ENCODE measurements at regions not wholly inside any gene's neighbourhood (a gene's known extent, or its start where the extent isn't known, plus 50 kb on each side); places are given as distances from the start of the nearest gene placed in this dataset.
A peak's percentile ranks its signal among the peaks of the same experiment; 100 is the strongest.

DNA sequence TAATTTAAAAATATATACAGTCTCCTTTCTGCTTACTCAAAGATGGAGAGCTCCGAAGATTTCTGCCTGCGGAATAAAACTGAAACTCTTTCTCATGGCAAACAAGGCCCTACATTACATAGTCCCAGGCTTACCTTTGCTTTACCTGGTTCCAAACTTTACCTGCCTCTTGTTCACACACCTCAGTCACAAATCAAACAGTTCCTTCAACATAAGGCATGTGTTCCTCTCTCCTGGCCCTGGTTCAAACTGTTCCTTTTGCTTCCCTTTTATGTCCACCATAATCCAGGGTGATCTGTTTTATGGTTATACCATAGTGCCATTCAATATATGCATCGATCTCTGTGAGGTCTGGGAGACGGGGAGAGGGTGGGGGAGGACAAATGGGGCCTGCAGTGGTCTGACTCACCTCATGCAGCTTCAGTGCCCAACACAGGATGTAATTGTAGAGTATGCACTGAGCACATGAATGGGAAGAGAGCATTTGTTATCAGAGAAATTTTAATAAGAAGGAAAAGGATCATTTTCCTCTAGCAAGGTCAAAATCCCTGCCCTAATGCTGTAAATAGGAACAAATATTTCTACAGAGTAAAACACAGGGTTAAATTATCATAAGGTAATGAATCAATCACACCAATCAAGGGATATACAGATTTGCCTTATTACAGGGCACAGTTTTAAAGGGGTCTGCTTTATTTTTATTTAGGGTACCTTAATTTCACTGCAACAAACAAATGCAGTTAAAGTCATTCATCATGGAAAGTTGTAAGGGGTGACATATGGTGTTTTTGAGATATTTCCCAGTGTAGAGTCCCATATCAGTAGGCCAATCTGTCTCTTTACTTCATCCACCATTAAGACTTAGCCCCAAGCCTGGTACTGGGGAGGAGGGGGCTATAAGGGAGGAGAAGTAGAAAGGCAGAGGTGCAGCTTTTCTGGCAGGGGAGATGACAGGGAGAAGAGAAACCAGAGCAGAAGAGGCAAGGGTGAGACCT is 88.8 kb upstream of the PDE1C start:
- TF ChIP-seq, protein P1, sequence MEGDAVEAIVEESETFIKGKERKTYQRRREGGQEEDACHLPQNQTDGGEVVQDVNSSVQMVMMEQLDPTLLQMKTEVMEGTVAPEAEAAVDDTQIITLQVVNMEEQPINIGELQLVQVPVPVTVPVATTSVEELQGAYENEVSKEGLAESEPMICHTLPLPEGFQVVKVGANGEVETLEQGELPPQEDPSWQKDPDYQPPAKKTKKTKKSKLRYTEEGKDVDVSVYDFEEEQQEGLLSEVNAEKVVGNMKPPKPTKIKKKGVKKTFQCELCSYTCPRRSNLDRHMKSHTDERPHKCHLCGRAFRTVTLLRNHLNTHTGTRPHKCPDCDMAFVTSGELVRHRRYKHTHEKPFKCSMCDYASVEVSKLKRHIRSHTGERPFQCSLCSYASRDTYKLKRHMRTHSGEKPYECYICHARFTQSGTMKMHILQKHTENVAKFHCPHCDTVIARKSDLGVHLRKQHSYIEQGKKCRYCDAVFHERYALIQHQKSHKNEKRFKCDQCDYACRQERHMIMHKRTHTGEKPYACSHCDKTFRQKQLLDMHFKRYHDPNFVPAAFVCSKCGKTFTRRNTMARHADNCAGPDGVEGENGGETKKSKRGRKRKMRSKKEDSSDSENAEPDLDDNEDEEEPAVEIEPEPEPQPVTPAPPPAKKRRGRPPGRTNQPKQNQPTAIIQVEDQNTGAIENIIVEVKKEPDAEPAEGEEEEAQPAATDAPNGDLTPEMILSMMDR (IDR thresholded peaks at IDR 0.05; ENCODE audit: low read depth, low read length): no peak
- in situ Hi-C loops (cut with HindIII; ENCODE audit: low sequenced_read_pairs): no loop called here
- H3K4me3 ChIP-seq (ENCODE audit: low read depth, low read length): no peak overlapping the region
- DNase-seq (ENCODE audit: low read depth, low spot score): peak; percentile 26

DNA sequence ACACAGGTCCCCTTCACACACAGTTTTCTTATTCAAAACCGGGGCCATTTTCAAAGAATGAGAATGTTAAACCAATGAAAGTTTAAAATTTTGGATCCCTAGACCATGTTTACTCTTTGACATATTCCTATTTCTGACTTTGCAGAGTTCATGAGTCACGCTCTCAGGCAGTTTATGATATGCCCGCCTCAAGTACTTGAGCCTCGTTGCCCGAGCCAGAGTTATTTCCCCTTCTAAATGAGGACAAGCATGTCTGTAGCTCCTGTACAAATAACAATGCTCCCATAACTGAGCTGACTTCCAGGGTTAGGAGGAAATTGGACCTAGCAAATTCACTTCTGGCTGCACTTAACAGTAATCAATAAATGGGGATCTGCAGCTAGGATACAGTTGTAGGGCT is 87.9 kb upstream of the PDE1C start:
- no peak for DNase-seq (ENCODE audit: low read depth, low spot score)
- in situ Hi-C loops (cut with HindIII; ENCODE audit: low sequenced_read_pairs): no loop called here
- no peak overlapping the region for H3K4me3 ChIP-seq (ENCODE audit: low read depth, low read length)

DNA sequence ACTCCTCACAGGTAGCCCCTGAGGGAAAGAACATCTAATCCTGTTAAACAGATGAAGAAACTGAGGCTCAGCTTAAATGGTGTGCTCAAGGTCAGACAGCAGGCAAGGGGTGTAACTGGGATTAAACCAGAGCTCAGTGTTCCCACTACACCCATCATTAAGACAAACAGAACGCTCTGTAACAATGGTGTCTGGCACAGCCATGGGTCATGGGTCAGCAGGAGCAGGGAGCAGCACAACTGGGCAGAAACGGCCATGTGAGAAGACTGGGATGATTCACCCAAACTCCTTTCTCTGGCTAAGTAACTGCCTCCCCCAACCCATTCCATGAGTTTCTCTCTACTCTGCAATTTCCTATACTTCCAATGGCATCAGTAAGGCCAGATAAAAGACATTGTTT is 85.5 kb upstream of the PDE1C start:
- no peak for DNase-seq (ENCODE audit: low read depth, low spot score)
- in situ Hi-C loops (cut with HindIII; ENCODE audit: low sequenced_read_pairs): no loop called here
- no peak overlapping the region for H3K4me3 ChIP-seq (ENCODE audit: low read depth, low read length)
- TF ChIP-seq, protein P1 (IDR thresholded peaks at IDR 0.05; ENCODE audit: low read depth, low read length): no peak

More for the DNA sequence above, 87.9 kb upstream of the PDE1C start:
- TF ChIP-seq, protein P1 (IDR thresholded peaks at IDR 0.05; ENCODE audit: low read depth, low read length): no peak

DNA sequence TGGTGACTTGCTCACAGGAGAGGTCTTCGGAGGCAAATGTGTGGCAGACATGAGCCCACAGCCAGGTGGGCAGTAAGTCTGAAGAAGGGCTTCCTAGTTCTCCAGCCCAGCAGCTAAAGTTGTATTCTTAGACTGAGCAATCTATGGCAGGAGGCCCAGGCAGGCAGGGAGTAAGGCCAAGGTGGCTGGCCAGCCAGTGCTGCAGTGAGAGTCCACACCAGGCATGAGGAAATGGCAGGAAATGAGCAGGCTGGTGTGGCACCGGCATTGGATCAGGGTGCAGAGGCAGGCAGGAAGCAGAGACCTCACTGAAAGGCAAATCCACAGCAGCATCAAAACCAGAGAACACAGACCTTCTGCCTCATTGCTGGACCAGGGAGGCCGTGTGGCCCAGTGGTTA is 84.6 kb upstream of the PDE1C start:
- TF ChIP-seq, protein P1 (IDR thresholded peaks at IDR 0.05; ENCODE audit: low read depth, low read length): no peak
- in situ Hi-C loops (cut with HindIII; ENCODE audit: low sequenced_read_pairs): no loop called here
- no peak overlapping the region for H3K4me3 ChIP-seq (ENCODE audit: low read depth, low read length)
- peak; percentile 41 for DNase-seq (ENCODE audit: low read depth, low spot score)

DNA sequence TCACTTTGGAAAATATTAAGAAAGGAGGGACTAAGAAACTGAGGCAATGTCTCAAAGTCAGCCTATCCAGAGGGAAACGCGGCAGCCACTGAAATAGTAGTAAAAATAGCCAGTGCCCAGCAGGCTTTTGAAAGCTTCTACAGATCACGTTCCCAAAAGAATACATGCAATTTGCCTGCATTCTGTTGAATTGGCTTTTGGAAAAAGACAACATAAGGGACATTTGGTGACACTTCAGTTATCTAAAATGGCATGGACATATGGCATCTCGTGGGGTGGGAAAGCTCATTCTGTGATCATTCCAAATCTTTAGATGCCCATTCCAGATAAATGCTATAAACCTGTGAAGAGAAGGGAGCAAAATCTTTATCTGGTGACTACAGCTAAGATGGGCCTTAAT is 82.8 kb upstream of the PDE1C start:
- in situ Hi-C loops (cut with HindIII; ENCODE audit: low sequenced_read_pairs): no loop called here
- no peak for DNase-seq (ENCODE audit: low read depth, low spot score)
- TF ChIP-seq, protein P1 (IDR thresholded peaks at IDR 0.05; ENCODE audit: low read depth, low read length): no peak
- no peak overlapping the region for H3K4me3 ChIP-seq (ENCODE audit: low read depth, low read length)

DNA sequence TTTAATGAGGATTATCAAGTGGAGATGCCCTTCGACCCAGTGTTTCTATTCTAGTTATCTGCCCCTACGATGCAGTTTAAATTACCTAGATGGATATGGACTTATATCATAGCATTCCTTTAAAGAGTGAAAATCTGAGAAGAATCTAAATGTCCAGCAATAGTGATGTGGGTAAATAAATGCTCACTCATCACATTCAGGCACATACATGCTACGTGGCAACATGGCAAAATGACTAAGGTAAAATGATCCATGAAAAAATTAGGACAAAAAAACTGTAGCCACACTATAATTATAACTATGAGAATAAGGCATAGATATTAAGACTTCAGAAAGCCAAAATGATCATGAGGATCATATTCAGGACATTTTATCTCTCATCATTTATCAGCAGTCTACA is 82.4 kb upstream of the PDE1C start:
- no peak for DNase-seq (ENCODE audit: low read depth, low spot score)
- in situ Hi-C loops (cut with HindIII; ENCODE audit: low sequenced_read_pairs): no loop called here
- TF ChIP-seq, protein P1 (IDR thresholded peaks at IDR 0.05; ENCODE audit: low read depth, low read length): no peak
- H3K4me3 ChIP-seq (ENCODE audit: low read depth, low read length): no peak overlapping the region

All from astrocyte of the spinal cord (primary cell).